Left forelimb (tissue), 1 donor: ENCODE measurements at regions not wholly inside any gene's neighbourhood (a gene's known extent, or its start where the extent isn't known, plus 50 kb on each side); places are given as distances from the start of the nearest gene placed in this dataset.

ENCODE experiments used
- DNase-seq: peaks from one replicate; pipeline ENCODE4 v3.0.0-alpha.2; 2018; ENCODE audit warnings: low spot score

DNA sequence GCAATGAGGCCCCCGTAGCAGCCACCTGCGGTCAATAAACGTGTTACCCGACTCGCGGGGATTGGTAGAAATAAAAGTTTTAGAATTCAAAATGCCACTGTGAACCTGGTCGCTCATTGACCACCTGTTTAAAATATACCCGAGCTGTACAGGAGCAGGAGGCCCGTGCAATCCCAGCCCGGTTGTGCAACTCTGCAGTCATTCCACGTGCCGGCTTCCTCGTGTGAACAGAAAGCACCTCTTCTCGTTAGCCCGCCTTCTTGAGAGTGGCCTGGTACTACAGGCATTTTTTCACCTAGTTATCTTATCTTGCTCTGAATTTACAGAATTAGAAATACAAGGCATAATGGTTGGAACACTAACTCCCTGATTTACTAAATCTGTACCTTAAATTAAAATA lies 660.7 kb downstream of the GALR1 start:
- DNase-seq, result no peak

DNA sequence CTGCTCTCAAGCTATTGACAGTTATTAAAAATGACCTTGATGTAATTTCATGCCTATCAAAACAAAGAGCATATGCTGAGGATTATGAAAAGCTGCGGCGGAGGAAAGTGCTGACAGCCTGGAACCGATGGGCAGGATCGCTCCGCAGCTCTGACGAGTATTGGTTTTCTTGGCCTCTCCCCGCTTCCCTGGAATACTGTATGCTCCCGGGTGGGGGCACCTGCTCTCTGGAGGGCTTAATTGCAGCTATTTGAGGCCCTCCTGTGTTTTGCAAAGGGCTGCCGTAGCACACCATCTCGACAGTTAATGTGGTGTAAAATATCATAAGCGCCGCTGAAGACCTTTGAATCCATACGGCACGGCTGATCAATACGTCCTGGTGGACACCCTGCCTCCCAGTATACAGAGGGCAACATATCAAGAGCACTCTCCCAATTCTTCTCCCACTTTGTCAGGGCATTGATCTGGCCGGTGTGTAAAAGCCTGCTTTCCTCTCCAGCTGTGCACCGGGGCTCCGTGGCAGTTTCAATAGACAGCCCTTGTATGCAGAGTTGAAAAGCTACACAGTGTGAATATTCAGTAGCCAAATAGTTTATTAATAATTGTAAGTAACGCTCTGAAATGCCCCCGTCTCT lies 662.4 kb downstream of the GALR1 start:
- DNase-seq, result no peak

DNA sequence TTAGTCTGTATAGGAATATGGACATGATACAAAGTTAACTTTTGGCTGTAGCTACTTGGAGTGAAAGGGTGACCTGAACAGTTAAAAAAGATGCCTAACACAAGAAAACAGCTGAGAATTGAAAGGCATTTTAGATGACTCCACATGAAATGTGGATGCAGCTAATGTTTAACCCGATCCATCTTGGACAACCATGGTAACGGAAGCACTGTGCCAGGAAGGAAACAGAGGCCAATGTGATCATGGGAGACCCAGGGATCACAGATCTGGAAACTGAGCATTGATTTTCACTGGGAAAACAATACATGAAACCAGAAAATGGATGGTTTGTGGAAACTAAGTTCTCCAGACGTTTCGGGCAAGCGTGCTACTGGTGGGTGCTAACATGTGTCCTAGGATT lies 669.1 kb downstream of the GALR1 start:
- no peak for DNase-seq

DNA sequence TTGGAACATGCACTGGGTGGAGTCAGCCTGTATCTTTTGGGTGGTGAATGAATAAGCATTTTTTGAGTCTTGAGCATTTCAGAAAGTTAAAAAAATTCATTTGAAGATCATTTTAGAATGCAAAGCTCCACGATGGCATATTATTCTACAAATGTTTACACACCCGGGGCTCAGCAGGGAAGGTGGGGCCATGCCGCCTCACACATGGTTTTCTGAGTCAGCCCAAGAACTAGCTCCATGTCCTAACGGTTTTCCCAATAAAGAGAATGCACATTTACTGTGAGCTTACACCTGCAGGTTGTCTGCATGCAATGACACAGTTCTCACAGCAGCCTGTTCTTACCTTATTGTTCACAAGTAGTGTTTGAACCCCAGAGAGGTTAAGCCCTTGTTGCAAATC lies 670.3 kb downstream of the GALR1 start:
- no peak for DNase-seq

DNA sequence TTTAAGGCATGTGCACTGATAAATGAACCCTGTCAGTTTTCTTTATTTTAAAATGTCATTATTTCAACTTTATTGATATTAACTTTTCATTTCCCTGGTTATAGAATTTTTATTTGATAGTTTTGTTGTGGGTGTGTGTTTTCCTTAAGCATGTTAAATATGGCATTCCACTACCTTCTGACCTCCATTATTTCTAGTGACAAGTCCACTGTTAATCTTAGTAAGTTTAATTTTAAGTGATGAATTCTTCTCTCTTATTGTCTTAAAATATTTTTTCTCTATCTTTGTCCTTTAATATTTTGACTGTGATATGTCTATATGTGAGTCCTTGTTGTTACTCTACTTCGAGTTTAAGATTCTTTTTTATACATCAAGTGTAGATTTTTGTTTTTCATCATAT lies 685.7 kb downstream of the GALR1 start:
- no peak for DNase-seq

DNA sequence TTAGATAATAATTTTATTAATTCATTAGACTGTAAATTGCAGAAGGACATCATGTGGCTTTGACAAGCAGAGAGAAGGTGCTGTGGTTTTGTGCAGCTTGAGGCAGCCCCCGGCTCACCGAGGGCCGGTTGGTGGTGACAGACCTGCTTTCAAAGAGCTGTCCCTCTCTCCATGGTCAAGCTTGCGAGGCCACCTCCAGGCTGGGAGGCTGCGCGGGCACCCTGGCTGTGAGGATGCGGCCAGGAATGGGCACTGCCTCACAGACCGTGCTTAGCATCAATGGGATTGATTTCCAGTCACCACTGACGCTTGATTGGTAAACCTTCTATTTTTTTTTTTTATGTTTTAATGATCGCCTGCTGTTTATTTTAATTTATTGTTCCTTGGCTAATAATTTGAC lies 690.9 kb downstream of the GALR1 start:
- DNase-seq, result no peak

DNA sequence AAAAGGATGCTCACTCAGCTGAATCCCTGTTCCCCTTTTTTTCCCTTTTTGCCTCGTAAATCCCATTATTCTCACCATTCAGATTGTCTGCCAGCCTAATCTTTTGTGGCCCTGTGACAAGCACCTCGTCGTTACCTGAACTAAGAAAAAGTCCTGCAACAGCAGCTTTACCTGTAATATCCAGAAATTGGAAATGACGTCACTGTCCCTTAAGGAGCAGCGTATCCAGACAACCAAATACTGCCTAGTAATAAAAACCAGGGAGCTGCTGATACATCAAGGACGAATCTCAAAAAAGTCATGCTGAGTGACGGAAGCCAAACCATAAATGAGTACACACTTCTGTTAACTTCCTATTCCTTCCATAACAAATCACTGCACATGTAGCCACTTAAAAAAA lies 694.9 kb downstream of the GALR1 start:
- no peak for DNase-seq

DNA sequence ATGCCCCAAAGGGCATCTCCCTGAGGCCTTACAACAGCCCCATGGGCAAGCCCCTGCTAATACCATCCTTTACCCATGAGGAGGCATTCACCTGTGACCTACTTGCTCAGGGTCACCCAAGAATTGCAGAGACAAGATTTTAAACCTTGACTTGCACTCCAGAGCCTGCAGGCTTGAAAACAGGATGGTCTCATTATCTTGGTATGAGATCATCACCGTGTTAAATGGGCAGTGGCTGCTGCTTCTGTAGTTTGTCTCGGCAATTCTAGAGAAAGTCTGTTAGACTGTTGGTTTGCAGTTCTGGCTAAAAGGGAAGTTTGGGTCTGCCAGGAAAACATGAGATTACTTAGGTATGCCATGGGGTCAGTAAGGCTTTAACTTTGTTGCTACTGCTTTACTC lies 698.9 kb downstream of the GALR1 start:
- no peak for DNase-seq

DNA sequence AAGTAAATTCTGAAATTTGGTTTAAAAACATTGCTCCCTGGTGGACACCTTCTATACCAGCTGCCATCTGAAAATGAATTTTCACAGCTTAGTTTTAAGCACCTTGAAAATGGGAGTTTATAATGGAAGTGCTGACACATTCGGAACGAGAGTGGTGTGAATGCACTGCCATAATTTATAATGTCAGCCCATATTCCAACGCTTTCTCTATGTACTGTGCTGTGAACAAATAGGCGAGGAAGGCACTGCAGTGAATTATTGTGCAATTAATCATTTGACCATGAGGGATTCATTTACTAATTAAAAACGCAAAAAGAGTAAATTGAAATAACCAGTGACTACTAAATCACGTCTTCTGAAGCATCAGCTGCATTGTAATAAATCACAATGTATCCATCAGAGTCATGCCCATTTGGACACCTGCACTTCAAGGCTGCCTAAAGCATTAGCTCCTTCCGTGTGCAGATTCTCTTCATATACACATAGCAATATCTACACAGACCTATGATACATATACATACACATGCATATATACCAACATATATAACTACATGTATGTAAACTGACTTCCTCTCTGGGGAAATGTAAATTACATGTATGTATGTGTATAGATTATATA lies 699.8 kb downstream of the GALR1 start:
- DNase-seq, result no peak

DNA sequence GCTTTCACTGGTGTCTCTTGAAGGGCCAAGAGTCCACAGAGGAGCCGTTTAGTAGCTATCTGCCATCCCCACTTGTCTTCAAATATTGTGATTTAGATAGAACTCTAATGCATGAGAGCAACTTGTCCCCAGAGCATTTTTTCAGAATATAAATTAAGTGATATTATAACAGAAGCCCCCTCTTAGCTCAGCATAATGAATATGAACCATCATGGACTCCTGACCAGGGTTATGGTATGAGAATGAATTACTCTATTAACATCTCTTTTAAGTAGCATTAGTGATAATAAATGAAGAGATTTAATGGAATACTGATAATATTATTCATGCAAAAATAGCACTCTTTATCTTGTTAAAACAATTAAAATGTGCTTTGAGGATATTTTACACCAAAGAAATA lies 709.6 kb downstream of the GALR1 start:
- no peak for DNase-seq

DNA sequence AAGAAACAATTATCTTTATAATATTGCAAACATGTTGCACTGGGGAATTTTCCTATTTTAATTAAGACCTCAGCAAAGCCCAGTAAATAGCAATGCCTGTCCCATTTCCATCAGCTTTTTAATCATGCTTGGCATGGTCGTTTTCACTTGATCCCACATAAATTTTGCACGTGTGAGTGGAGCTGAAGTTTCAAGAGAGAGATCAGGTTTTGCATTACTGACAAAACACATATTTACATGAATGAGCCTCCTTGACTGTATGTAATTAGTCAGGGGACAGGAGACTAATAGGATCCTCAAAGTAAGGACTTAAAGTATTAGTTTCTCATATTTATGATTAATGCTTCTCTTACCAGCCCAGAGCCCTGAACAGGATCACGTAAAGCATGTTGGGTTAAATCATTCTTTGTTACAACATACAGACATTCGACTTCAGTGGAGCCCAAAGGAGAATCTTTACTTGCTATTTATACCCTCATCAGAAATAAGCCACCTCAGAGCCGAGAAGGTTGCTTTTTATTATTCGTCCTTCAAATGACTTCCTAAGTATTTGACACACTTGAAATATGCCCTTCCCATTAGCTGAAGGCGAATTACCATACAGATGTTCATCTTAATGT lies 711.3 kb downstream of the GALR1 start:
- DNase-seq, result no peak

DNA sequence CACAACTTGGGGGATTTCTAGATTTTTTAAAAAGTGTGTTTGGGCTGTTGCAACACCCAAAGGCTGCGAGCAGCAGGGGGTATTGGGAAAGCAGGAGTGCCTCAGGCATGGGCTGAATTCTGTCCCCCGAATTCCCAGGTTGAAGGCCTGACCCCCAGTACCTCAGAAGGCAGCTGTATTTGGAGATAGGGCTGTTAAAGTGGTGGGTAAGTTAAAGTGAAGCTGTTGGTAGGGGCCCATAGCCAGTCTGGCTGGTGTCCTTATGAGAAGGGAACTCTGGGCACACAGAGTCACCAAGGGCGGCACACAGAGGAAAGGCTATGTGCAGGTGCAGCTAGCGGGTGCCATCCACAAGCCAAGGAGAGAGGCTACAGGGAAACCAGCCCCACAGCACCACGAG lies 717.4 kb downstream of the GALR1 start:
- no peak for DNase-seq

DNA sequence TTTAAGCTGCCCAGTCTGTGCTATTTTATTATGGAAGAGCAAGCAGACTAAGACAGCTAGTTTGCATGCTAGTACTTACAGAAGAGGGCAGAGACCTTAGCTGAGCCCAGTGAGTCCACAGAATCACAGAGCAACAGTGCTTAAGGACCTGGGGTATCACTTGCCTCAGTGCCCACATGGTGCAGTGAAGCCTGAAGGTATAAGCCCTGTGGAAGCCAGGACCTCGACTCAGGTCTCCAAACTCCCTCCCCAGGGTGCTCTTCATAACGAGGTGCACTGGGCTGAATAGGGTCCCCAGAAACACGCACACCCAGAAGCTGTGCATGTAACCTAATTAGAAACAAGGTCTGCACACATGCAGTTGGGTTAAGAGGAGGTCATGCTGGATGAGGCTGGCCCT lies 718.1 kb downstream of the GALR1 start:
- no peak for DNase-seq

DNA sequence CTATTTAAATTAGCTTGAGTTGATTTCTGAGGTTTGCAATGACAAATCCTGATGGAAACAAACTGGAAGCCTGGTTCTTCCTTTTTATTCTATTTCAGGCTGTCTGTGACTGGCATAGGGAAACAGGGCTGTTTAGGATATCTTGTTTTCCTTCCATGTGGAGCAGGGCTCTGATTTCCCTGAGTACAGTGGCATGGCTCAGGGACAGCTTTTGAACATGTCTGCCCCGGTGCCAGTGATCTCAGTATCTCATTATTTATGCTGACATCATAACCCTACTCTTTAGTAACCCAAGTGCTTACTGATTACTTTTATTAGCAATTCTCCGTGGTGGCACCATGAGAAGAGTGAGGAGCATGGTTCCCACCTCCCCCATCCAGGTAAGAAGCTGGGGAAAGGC lies 720.3 kb downstream of the GALR1 start:
- no peak for DNase-seq

DNA sequence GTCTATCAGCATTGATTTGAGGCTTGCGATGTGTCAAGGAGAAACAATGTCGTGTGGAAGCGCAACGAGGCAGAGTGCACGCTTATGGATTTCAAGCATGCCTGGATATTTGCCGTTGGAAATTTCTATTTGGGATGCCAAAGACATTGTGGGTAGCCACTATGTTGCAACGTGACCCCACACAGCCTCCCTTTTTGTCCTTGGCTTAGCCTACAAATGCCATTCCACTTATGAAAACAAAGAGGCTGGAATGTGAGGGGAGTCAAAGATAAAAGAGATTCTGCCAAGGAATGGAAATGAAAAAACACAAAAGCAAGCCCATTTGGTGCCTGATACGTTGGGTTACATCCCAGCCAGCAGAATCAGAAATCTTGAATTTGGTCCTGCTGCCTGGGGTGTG lies 721.2 kb downstream of the GALR1 start:
- no peak for DNase-seq

DNA sequence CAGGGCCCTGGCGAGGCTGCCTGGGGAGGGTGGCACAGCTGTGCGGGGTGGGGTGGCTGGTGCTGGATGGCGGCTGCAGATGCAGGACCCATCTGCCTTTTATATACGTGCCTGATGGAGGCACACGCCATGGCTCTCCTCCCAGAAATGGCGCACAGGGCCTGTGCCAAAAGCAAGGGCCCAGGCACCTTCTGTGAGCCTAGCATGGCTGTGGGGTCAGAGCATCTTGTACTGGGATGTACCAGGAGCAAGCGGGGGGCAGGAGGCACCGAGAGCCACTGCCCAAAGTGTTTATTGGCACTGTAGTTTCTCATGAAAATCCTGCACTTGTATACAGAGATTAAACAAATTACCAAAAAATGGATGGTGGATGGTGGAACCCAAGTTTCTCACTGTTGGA lies 724.1 kb downstream of the GALR1 start:
- DNase-seq, result no peak

DNA sequence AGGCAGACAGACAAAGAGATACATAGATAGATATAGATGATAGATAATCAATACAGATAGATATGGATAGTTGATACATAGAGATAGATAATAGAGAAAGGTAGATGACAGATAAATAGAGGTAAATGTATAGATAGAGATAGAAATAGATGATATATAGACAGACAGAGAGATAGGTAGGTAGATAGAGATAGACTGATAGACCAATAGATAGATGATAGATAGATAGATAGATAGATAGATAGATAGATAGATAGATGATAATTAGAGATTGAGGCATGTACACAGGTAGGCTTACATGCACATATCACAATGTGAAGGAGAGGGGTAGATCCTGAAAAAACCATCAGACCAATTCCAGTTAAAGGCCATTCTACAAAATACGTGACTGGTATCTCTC lies 724.7 kb downstream of the GALR1 start:
- no peak for DNase-seq

DNA sequence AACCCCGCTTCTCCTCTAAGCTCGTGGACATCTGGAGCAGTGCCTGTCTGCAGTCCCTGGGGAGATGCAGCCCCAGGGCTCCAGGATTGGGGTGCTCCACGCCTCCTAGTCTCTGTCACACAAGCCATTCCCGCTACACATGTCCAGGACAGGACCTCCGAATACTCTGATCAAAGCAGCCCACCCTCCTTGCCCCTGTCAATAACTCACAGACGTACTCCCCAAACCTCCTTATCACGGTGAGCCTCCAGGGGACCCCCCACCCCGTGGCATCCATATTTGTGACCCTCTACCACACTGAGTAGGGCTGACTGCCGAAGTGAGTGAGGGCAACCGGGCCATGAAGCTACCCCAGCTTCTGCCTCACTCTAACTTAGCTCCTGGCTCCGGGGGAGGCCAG lies 727.7 kb downstream of the GALR1 start:
- DNase-seq, result no peak

DNA sequence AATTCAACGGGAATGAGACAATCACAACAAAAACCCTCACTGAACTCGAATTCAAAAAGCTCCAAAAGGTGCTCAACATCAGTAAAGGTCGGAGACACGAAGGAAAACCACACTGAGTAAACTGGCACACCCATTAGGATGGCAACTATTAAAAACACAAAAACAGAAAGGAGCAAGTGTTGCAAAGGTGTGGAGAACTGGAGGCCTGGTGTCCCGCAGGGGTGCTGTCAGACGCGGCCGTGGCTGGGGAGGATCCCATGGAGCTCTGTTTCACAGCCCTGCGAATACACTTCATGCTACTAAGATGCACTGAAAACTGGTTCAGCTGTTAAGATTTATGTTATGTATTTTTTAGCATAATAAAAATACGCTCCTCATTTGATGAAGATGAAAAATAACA lies 730.6 kb downstream of the GALR1 start:
- DNase-seq, result no peak

DNA sequence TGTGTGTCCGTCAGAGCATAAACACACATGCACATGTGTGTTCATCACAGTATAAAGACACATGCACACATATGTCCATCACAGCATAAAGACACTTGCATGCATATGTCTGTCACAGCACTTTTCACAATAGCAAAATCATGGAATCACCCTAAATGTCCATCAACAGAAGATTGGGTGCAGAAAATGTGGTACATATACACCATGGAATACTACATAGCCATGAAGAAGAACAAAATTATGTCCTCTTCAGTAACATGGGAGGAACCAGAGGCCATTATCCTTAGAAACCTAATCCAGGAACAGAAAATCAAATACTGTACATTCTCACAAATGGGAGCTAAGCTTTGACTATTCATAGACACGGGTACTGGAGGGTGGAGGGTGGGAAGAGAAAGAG lies 732.2 kb downstream of the GALR1 start:
- DNase-seq, result no peak

DNA sequence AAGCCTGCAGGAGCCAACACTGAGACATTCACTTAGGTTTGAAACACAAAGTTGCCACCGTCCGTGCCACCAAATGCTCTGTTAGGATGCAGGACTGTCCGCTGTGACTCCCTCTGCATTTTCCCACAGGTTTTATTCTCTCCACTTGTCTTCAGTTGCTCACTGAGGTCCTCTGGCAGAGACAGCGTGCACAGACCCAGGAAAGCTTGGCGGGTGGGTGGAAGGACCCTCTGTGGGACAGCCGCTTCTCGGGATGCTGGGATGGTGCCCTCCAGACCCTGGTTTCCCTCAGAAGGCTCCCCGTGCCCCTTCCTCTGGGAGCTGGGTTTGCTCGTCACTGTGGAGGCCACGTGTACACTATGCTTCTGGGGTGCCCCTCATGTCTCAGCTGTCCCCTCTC lies 733.6 kb downstream of the GALR1 start:
- DNase-seq, result no peak

DNA sequence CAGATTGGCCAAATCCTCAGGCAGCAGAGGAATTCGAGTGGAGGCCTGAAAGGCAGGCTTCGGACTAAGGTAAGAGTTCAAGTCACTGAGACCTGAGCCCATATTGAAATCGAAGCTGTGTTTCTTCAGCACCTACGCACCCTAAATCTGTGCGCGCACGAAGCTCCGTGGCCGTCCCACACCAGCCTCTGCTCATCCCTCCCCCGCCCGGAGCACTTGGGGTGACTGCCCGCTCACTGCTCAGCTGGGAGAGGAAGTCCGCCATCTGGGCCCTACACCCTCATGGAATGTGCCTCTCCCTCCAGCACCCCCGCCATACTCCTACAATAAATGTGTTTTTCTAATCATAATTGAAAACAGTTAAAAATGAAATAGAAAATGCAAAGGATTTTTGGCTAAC lies 734.5 kb downstream of the GALR1 start:
- DNase-seq, result no peak

DNA sequence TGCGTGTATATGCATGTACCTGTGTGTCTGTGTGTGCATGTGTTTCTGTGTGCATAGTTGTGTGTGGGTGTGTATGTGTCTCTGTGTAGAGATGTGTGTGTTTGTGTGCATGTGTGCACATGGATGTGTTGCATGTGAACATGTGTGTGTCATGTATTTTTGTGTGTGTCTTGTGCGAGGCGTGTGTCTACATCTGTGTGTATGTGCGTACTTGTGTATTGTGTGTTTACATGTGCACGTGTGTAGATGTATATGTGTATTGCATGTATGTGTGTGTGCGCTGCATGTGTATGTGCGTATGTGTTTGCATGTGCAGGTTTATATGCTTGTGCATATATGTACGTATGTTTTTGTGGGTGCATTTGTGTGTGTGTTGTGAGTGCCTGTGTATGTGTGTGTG lies 735.2 kb downstream of the GALR1 start:
- no peak for DNase-seq
